SJCRH30 (cell line): ENCODE measurements at regions not wholly inside any gene's neighbourhood (a gene's known extent, or its start where the extent isn't known, plus 50 kb on each side); places are given as distances from the start of the nearest gene placed in this dataset.

ENCODE experiments used
- DNase-seq, 2 experiments: peaks; one replicate each; pipeline ENCODE4 v3.0.0-alpha.2; 2015 to 2020
- H3K27ac ChIP-seq: fragments of 250-450 bp; sonication (Bioruptor Pico); 2 replicates; pipeline ENCODE4 v1.5.1; 2020; ENCODE audit warnings: mild to moderate bottlenecking, moderate library complexity
- H3K27me3 ChIP-seq: fragments of 250-450 bp; sonication (Bioruptor Pico); 2 replicates; pipeline ENCODE4 v1.5.1; 2020; ENCODE audit warnings: mild to moderate bottlenecking, moderate library complexity
- H3K36me3 ChIP-seq: fragments of 250-450 bp; sonication (Bioruptor Pico); 2 replicates; pipeline ENCODE4 v1.5.1; 2020; ENCODE audit warnings: mild to moderate bottlenecking, moderate library complexity
- H3K4me1 ChIP-seq: fragments of 250-450 bp; sonication (Bioruptor Pico); 2 replicates; pipeline ENCODE4 v1.5.1; 2020; ENCODE audit warnings: mild to moderate bottlenecking, moderate library complexity
- H3K4me3 ChIP-seq: fragments of 250-450 bp; sonication (Bioruptor Pico); 2 replicates; pipeline ENCODE4 v1.5.1; 2020; ENCODE audit warnings: mild to moderate bottlenecking, moderate library complexity
- H3K9me3 ChIP-seq: fragments of 250-450 bp; sonication (Bioruptor Pico); replicated peaks from 2 replicates; pipeline ENCODE4 v1.5.1; 2020; ENCODE audit warnings: mild to moderate bottlenecking, moderate library complexity

DNA sequence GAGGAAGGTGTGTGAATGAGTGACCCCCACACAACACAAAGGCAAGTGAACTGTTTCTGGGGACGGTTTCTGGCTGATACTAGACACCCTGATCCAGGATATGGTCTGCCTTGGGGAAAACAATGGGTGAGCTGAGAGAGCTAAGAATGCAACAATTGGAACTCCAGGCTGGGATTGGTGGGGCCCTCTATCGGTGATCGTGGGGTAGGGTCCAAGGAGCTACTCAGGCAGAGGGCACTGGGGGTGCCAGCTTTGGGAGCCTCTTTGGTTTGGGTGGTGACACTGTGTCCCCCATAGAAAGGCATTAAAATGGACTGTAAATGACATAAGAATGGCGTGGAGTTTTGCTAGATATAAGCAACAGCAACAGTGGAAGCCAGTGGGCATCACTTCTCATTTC is 439.1 kb downstream of the DMAC1 start:
- Histone ChIP-seq H3K4me1 (no peaks in the 10 kb centered on the region), H3K27me3 (no peaks in the 10 kb centered on the region), H3K4me3 (no peak overlapping the region), H3K9me3 (no peaks in the 10 kb centered on the region), H3K36me3 (no peaks in the 10 kb centered on the region), H3K27ac (no peak overlapping the region)
- no peak for DNase-seq

DNA sequence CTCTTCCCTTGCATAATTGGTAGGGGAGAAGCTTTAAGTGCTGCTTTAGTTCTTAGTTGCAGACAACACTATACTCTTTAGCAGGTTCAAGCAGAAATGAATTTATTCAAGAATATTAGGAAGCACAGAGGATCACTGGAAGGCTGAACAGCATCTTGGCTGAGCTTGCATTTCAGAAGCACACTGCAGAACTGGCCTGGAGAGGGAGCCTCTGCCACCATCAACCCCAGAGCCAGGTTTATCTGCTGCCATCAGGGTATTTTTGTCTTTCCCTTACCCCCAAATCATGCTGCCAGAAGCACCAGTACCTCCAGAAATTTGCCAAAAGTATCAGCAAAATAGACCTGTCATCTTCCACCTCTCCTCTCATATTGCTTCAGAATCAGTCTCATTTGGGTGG is 440.7 kb downstream of the DMAC1 start:
- Histone ChIP-seq H3K27me3 (no peaks in the 10 kb centered on the region), H3K36me3 (no peaks in the 10 kb centered on the region), H3K27ac (no peak overlapping the region), H3K4me3 (no peak overlapping the region), H3K9me3 (no peaks in the 10 kb centered on the region), H3K4me1 (no peaks in the 10 kb centered on the region)
- DNase-seq: no peak

DNA sequence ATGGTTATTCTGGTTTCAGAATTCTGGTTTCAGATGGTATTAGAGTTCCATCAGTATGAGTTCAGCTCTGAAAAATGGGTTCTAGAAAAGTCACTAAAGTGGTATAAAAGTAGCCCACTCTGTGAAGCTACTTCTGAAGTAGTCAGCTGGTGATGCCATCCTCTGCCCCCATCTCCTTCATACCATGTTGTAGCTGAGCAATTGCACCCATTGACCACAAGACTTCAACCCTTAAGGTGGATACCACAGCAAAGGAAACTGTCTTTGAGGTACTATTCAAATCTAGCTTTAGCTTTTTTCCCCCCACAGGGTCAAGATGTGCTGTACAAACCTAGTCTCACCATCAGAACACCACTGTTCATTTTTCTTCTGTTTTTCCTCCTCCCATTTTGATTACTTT is 444.9 kb downstream of the DMAC1 start:
- Histone ChIP-seq H3K9me3 (no peaks in the 10 kb centered on the region), H3K4me1 (no peaks in the 10 kb centered on the region), H3K27ac (no peak overlapping the region), H3K36me3 (no peaks in the 10 kb centered on the region), H3K4me3 (no peak overlapping the region), H3K27me3 (no peaks in the 10 kb centered on the region)
- no peak for DNase-seq

DNA sequence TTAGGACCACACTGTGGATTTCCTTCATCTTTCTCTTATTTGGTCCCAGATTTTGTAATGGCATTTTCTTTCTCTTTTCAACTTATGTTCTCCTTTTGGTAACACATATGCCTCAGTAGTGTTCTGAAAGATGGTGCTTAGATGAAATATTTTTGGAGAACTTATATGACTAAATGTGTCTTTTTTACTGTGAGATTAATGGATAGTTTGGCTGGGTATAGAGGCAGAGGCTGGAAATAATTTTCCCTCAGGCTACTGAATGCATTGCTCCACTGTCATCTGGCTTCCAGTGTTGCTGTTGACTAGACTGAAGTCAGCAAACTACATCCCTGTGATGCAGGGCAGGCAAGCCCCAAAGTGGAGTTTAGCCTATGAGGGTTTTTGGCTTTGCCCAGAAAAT is 450.9 kb downstream of the DMAC1 start:
- Histone ChIP-seq H3K27me3 (no peaks in the 10 kb centered on the region), H3K27ac (no peak overlapping the region), H3K9me3 (no peaks in the 10 kb centered on the region), H3K36me3 (no peaks in the 10 kb centered on the region), H3K4me1 (no peaks in the 10 kb centered on the region), H3K4me3 (no peak overlapping the region)
- DNase-seq: no peak

DNA sequence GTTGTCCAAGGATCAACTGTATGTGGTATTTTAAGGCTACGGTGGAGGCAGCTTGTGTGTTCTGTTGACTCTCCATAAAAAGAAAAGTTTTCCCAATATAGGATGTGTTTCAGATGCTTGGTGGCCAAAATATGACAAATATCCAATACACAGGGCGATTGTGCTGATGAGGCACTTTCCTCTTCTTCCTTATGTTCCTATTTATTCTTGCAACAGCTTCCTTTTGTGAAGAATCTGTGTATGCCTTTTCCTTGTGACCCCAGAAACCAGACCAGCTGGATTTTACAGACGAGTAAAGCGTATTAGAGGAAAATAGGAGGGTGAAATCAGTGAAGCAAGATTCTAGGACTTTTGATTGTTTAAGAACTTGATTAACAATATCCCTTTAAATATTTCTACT is 452.0 kb downstream of the DMAC1 start:
- no peak overlapping the region for H3K27ac ChIP-seq
- H3K27me3 ChIP-seq: no peaks in the 10 kb centered on the region
- no peak overlapping the region for H3K4me3 ChIP-seq
- no peaks in the 10 kb centered on the region for H3K36me3 ChIP-seq
- peaks cover 7% of the 10 kb centered on the region for H3K4me1 ChIP-seq
- H3K9me3 ChIP-seq: no peaks in the 10 kb centered on the region
- DNase-seq: no peak

DNA sequence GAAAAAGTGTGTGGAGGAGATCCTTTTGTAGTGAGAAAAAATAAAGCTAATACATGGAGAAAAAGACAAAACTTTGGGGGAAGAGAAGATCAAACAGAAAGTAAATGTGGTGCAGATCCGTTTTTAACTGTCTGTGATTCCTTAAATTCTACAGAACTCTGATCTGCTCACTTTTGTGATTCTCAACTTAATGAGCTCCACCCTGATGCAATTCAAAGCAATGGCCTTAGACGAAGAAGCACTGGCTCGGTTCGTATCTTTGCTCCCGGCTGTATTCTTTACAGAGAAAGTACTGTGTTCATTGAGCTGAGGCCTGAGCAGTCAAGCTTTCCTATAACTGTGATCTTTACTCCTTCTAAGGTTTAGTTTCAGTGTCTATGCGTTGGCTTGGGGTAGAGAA is 453.4 kb downstream of the DMAC1 start:
- no peak overlapping the region for H3K4me3 ChIP-seq
- H3K27ac ChIP-seq: no peak overlapping the region

DNA sequence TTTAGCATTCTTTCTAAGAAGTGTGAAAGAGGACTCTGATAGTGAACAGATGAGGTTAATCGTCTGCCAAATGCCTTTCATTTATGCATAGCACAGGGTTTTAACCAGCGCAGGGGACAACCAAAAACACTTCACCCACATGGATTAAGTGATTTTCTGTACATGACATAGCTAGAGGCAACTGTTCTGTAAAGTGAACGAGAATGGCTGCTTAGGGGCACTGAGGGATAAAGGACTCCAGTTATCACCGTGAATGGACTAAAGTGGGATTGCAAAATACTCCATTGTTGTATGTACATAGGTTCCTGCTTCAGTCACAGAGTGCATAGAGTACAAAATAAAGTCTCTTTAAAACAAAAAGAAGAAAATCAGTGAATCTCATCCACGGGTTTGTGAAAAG is 456.8 kb downstream of the DMAC1 start:
- no peaks in the 10 kb centered on the region for H3K27me3 ChIP-seq
- no peaks in the 10 kb centered on the region for H3K9me3 ChIP-seq
- no peak overlapping the region for H3K27ac ChIP-seq
- H3K36me3 ChIP-seq: no peaks in the 10 kb centered on the region
- peak; percentile 5 to 53 for DNase-seq
- H3K4me3 ChIP-seq: no peak overlapping the region
- peaks cover 13% of the 10 kb centered on the region for H3K4me1 ChIP-seq

More for the DNA sequence above, 453.4 kb downstream of the DMAC1 start:
- H3K4me1 ChIP-seq: peaks cover 13% of the 10 kb centered on the region
- H3K27me3 ChIP-seq: no peaks in the 10 kb centered on the region
- DNase-seq: no peak
- H3K9me3 ChIP-seq: no peaks in the 10 kb centered on the region
- H3K36me3 ChIP-seq: no peaks in the 10 kb centered on the region

DNA sequence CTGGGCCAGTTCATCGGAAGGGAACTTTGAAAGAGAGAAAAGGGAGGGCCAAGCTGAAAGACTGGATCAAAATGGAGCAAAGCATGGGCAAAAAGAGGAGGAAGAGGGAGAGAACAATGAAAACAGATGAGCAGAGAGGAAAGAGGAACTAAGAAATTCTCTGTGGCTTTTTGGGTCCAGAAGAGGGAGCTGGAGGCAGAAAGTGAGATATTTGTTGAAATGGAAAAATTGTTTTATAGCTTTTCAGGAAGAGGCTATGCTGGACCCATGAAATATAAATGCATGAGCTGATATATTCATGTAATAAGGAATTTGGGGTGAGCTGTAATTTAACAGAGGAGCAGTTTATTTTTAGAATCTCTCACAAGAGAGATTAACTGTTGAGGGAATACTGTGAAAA is 457.3 kb downstream of the DMAC1 start:
- no peak overlapping the region for H3K4me3 ChIP-seq
- no peaks in the 10 kb centered on the region for H3K9me3 ChIP-seq
- peaks cover 13% of the 10 kb centered on the region for H3K4me1 ChIP-seq
- no peaks in the 10 kb centered on the region for H3K27me3 ChIP-seq
- no peak for DNase-seq
- no peak overlapping the region for H3K27ac ChIP-seq
- H3K36me3 ChIP-seq: no peaks in the 10 kb centered on the region

DNA sequence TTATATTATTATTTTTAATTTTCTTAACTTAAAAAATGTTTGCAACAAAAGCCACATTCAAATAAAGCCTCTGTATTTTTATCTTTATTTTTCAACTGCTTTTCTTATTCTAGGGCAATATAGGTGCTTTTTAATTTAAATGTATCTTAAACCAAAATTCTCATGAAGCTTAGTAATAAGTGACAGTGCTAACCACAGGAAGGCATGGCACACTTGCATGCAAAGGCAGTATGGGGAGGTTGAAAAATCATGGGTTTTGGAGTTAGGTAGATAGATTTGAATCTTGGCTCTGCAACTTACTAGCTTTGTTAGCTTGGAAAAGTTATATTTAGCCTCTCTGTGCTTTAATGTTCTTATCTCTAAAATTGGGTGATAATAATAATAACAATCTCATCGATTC is 458.0 kb downstream of the DMAC1 start:
- no peak overlapping the region for H3K27ac ChIP-seq
- no peaks in the 10 kb centered on the region for H3K9me3 ChIP-seq
- H3K36me3 ChIP-seq: no peaks in the 10 kb centered on the region
- no peaks in the 10 kb centered on the region for H3K27me3 ChIP-seq
- no peak overlapping the region for H3K4me3 ChIP-seq
- peaks cover 20% of the 10 kb centered on the region for H3K4me1 ChIP-seq
- no peak for DNase-seq

DNA sequence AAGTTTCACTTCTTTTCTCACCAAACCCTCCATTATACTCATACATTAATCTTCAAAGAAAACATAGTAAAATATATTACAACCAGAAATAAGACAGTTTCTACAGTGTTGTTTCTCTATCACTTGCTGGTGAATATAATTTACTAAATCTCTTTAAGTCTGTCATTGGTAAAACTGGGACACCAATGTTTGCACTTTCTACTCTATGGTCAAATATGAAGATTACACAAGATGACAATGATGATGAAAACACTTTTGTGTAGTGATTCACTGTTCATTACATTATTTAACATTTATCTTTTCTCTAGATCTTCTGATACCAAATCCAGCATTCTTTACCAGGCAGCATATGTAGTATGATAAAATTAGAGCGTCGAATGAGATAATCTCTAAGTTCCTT is 459.1 kb downstream of the DMAC1 start:
- H3K27me3 ChIP-seq: no peaks in the 10 kb centered on the region
- H3K4me3 ChIP-seq: no peak overlapping the region
- no peak overlapping the region for H3K27ac ChIP-seq
- H3K4me1 ChIP-seq: peaks cover 22% of the 10 kb centered on the region
- no peaks in the 10 kb centered on the region for H3K36me3 ChIP-seq
- H3K9me3 ChIP-seq: no peaks in the 10 kb centered on the region
- no peak for DNase-seq

DNA sequence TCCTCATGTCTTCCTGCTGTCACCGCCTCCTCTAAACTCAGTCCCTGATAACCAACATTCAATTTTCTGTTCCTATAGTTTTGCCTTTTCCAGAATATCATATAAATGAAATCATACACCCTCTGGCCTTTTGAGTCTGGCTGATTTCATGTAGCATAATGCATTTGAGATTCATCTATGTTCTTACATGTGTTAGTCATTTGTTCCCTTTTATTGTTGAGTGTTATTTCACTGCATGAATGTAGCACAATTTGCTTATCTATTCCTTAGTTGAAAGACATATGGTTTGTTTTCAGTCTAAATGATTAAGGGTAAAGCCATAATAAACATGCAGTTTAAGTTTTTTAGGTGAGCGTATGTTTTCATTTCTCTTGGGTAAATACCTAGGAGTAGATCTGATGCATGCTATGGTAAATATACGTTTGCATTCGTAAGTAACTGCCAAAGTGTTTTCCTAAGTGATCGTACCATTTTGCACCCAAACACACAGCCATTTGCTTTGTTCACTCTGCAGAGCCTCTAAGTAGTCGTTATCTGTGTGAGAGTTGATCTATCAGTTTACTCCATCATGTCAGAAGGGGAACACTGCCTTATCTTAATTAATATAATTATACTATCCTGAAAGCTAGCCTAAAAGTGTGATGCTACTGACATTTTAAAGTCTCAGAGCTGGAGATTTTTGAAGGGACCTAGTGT is 460.8 kb downstream of the DMAC1 start:
- Histone ChIP-seq H3K4me1 (peaks cover 22% of the 10 kb centered on the region), H3K27me3 (no peaks in the 10 kb centered on the region), H3K27ac (no peak overlapping the region), H3K36me3 (no peaks in the 10 kb centered on the region), H3K9me3 (no peaks in the 10 kb centered on the region), H3K4me3 (no peak overlapping the region)
- no peak for DNase-seq

DNA sequence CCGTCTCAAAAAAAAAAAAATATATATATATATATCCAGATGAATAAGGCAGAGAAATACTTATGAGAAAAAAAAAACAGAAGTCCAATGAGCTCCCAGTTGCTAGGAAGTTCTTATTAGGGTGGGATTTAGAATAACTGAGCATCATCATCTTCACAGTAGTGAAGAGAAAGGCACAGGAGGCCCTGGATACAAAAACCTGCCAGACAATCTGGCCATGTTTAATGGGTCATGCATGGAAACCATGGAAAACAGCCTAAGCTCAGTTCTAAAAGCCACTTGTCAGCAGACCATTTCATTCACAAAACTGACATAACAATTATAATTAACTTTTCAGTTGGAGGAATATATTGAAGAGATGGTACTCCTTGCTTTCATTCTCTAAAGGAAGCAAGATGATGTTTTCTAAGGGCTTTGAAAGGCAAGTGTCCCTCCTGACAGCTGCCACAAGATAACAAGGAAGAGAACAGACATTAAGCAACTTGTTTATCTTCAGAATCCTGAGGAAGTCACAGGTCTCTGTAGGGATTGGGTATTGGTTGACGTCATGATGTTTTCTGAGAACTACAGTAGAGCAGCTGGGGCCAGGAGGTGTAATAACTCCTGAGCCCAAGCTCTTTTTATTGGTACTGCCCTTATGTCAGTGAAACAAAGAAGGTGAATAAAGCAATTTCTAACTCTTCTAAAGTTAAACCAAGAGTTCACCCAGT is 463.1 kb downstream of the DMAC1 start:
- peak overlapping the region; percentile 8; the same call in 1 of the 2 replicates for H3K27ac ChIP-seq
- peak; percentile 17 to 69 for DNase-seq
- no peaks in the 10 kb centered on the region for H3K27me3 ChIP-seq
- peaks cover 9% of the 10 kb centered on the region for H3K4me1 ChIP-seq
- no peaks in the 10 kb centered on the region for H3K9me3 ChIP-seq
- H3K4me3 ChIP-seq: no peak overlapping the region
- no peaks in the 10 kb centered on the region for H3K36me3 ChIP-seq

DNA sequence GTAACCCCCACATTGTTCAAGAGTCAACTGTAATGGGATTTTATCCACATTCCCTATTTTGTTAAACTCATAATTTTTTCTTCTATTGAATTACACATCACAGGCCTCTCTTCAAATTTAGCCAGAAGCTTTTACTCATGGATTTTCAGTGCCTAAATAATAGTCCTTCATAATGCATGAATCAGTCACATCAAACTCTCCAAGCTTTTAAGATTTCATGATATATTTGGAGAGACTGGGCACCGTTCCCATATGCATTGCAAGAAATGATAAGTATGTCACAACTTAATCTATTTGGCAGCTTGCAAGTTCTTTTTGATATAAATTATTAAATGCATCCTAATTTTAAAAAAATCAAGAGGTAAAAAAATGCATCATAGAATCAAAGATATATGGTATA is 465.9 kb downstream of the DMAC1 start:
- Histone ChIP-seq H3K4me1 (peaks cover 9% of the 10 kb centered on the region), H3K4me3 (no peak overlapping the region), H3K9me3 (no peaks in the 10 kb centered on the region), H3K27ac (no peak overlapping the region), H3K27me3 (no peaks in the 10 kb centered on the region), H3K36me3 (no peaks in the 10 kb centered on the region)
- DNase-seq: no peak

DNA sequence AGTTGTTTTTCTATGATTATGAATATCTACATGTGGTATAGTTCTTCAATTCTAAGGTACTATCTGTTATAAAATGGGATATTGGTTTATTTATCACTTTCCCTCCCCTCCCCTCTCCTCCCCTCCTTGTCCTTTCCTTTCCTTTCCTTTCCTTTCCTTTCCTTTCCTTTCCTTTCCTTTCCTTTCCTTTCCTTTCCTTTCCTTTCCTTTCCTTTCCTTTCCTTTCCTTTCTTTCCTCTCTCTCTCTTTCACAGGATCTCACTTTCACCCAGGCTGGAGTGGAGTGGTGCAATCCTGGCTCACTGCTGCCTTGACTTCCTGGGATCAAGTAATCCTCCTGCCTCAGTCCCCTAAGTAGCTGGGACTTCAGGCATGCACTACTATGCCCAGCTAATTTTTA is 466.8 kb downstream of the DMAC1 start:
- DNase-seq: no peak
- peaks cover 9% of the 10 kb centered on the region for H3K4me1 ChIP-seq
- H3K4me3 ChIP-seq: no peak overlapping the region
- no peaks in the 10 kb centered on the region for H3K9me3 ChIP-seq
- H3K36me3 ChIP-seq: no peaks in the 10 kb centered on the region
- no peak overlapping the region for H3K27ac ChIP-seq
- H3K27me3 ChIP-seq: no peaks in the 10 kb centered on the region

DNA sequence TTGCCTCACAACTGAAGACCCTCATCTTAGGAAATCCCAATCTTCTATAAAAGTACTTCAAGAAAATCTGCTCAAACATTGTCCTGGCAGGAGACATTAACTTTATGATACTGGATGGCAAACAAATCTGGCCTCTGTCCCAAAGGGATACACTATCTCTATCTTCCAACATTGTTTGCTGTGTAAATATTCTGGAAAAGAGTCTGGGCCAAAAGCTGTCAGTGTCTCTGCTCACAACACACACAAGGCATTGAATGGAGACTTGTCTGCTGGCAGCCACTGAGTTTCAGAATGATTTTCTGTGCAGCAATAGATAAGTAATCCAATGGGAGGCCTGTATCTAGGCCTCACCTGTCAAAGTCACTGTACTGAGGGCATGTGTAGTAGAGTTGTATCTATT is 471.1 kb downstream of the DMAC1 start:
- Histone ChIP-seq H3K27ac (no peak overlapping the region), H3K27me3 (no peaks in the 10 kb centered on the region)

DNA sequence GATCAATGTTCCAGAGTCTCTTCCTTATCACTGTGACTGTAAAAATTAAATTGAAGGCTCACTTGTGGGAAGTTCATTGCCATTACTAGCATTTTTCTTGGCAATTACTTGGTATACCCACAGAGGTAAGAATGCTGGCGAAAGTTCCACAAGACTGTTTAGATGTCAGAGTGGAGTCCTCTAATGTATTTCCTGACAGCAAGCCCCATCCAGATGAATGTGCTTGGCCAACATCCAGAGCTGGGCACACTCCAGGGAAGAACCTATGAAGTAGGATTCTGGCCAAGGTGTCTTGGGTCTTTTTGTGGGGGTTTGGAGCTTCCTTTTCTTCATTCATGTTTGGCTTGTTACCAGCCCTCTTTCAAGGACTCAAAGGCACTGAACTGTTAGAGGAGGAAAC is 473.6 kb downstream of the DMAC1 start:
- peaks cover 6% of the 10 kb centered on the region for H3K4me1 ChIP-seq
- no peaks in the 10 kb centered on the region; the same call in 1 of the 2 replicates for H3K9me3 ChIP-seq
- no peaks in the 10 kb centered on the region for H3K36me3 ChIP-seq
- DNase-seq: no peak
- H3K27me3 ChIP-seq: no peaks in the 10 kb centered on the region
- no peak overlapping the region for H3K27ac ChIP-seq
- no peak overlapping the region for H3K4me3 ChIP-seq

More for the DNA sequence above, 471.1 kb downstream of the DMAC1 start:
- H3K36me3 ChIP-seq: no peaks in the 10 kb centered on the region
- no peaks in the 10 kb centered on the region for H3K4me1 ChIP-seq
- no peak overlapping the region for H3K4me3 ChIP-seq
- H3K9me3 ChIP-seq: no peaks in the 10 kb centered on the region; the same call in 1 of the 2 replicates
- DNase-seq: no peak
